Thoracic aorta (tissue), 2 donors: ENCODE measurements at regions not wholly inside any gene's neighbourhood (a gene's known extent, or its start where the extent isn't known, plus 50 kb on each side); places are given as distances from the start of the nearest gene placed in this dataset.

Experiments
- ATAC-seq: fragments of 150-250 bp; one replicate; pipeline ENCODE4 v1.8.0; 2017; ENCODE audit warnings: low read depth; ENCODE audit not compliant: insufficient number of reproducible peaks, low FRiP score
- DNase-seq: peaks from one replicate; pipeline ENCODE4 v3.0.0-alpha.2; 2020; ENCODE audit warnings: low spot score
- H3K27ac ChIP-seq, 2 donors: fragments of 200-600 bp; sonication (generic); 1 replicate in 1 of 2; 2 replicates in 1 of 2; pipeline ENCODE4 v1.5.1; 2016; ENCODE audit warnings: mild to moderate bottlenecking in 2 of 2, moderate library complexity in 2 of 2
- H3K27me3 ChIP-seq: fragments of 200-600 bp; sonication (generic); replicated peaks from 2 replicates; pipeline ENCODE4 v1.6.0; 2016; ENCODE audit warnings: mild to moderate bottlenecking; ENCODE audit not compliant: insufficient read depth
- H3K36me3 ChIP-seq: fragments of 200-600 bp; sonication (generic); one replicate; pipeline ENCODE4 v1.5.1; 2016
- H3K4me1 ChIP-seq, 2 donors: fragments of 200-600 bp; sonication (generic); 1 replicate in 1 of 2; 2 replicates in 1 of 2; pipeline versions ENCODE4 v1.5.1 to v1.6.0; 2016; ENCODE audit warnings: low read depth in 2 of 2, mild to moderate bottlenecking in 1 of 2; ENCODE audit not compliant: control insufficient read depth in 1 of 2
- H3K4me3 ChIP-seq: fragments of 200-600 bp; sonication (generic); 2 replicates; pipeline ENCODE4 v1.5.1; 2016; ENCODE audit warnings: mild to moderate bottlenecking
- H3K9me3 ChIP-seq: fragments of 200-600 bp; sonication (generic); 2 replicates; pipeline ENCODE4 v1.5.1; 2016
- TF ChIP-seq, protein P1 (sequence below): fragments of 200-600 bp; sonication (generic); IDR thresholded peaks from one replicate; pipeline ENCODE4 v1.5.1; 2019; ENCODE audit warnings: antibody characterized with exemption

DNA sequence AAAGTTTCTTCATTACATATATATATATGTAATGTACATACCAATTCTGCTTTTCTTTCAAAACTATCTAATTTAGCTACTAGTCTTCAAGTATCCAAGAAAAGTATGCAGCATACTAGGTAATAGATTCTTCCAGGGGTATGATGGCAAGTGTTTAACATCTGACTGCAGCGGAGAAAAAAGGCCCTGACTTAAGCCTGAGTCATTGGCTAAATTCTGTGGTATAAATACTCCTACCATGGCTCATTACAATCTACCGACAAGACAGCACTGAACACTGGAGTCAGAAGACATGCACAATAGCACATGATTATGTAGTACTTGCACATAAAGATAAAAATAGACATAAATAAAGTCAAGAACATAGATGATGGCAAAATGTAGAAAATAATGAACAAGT is 439.9 kb downstream of the BRINP1 start:
- DNase-seq (no peak), ATAC-seq (no peak)
- Histone ChIP-seq H3K4me1 (peaks cover 13 to 21% of the 10 kb centered on the region in 2 donors), H3K4me3 (no peak overlapping the region), H3K27me3 (no peaks in the 10 kb centered on the region), H3K27ac (peak overlapping the region in 1 of 2 donors; percentile 47), H3K9me3 (no peaks in the 10 kb centered on the region), H3K36me3 (no peaks in the 10 kb centered on the region)
- TF ChIP-seq, protein P1, sequence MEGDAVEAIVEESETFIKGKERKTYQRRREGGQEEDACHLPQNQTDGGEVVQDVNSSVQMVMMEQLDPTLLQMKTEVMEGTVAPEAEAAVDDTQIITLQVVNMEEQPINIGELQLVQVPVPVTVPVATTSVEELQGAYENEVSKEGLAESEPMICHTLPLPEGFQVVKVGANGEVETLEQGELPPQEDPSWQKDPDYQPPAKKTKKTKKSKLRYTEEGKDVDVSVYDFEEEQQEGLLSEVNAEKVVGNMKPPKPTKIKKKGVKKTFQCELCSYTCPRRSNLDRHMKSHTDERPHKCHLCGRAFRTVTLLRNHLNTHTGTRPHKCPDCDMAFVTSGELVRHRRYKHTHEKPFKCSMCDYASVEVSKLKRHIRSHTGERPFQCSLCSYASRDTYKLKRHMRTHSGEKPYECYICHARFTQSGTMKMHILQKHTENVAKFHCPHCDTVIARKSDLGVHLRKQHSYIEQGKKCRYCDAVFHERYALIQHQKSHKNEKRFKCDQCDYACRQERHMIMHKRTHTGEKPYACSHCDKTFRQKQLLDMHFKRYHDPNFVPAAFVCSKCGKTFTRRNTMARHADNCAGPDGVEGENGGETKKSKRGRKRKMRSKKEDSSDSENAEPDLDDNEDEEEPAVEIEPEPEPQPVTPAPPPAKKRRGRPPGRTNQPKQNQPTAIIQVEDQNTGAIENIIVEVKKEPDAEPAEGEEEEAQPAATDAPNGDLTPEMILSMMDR: no peak

DNA sequence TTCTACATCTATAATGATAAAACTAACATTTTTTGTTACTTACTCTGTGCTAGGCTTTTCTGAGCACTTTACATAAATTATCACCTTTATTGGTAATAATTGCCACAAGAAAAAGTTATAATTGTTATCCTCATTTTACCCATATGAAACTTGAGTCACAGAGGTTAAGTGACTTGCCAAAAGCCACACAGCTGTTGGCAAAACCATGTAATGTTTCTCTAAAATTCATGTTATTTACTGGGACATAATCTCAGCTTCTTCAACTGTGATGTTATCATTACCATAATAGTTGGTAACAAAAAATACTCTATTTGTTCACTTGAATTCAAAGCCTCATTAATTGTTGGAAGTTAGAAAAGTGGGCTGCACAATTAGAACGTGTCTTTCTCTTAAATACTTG is 437.3 kb downstream of the BRINP1 start:
- ATAC-seq (no peak), DNase-seq (no peak)
- Histone ChIP-seq H3K9me3 (no peaks in the 10 kb centered on the region), H3K27ac (no peak overlapping the region), H3K4me3 (no peak overlapping the region), H3K27me3 (no peaks in the 10 kb centered on the region), H3K4me1 (peaks cover 13 to 21% of the 10 kb centered on the region in 2 donors), H3K36me3 (no peaks in the 10 kb centered on the region)
- TF ChIP-seq, protein P1: no peak

DNA sequence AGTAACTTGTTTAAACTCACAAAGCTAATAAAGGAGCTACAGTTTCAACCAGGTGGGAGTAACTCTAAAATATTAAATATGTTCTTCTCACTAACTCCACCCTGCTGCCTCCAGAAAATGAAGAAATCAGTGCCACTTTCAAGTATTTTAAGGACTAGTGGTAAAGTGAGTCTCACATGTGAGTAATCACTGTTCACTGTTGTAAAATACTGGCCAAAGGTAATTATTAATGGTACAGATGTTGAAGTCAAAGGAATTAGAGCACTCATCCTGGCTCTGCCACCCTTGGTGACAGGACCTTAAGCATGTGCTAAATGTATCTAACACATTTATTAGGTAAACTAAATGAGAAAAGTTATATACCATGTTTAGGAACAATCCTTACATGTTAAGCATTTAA is 430.7 kb downstream of the BRINP1 start:
- ATAC-seq (no peak), DNase-seq (no peak)
- TF ChIP-seq, protein P1: no peak
- H3K27ac ChIP-seq: no peak overlapping the region
- H3K36me3 ChIP-seq: no peaks in the 10 kb centered on the region
- no peak overlapping the region for H3K4me3 ChIP-seq
- no peaks in the 10 kb centered on the region for H3K9me3 ChIP-seq
- no peaks in the 10 kb centered on the region for H3K4me1 ChIP-seq
- no peaks in the 10 kb centered on the region for H3K27me3 ChIP-seq

DNA sequence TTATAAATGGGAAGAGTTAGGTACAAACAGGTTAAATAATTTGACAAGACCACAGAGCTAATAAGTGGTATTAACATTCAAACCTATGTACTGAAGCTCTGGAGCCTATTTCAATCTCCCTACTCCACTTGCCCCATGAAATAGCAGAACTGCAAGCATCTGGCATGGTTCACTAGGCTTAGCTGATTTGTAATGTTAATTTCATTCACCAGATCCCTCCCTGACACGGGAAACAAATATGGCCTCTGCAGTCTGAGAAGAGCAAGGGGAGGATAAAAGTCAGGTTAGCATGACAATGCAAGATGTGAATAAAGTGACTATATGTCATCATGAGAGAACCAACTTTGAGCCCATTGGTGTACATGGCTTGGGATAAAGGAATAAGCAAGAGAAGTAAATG is 428.8 kb downstream of the BRINP1 start:
- Histone ChIP-seq H3K27me3 (no peaks in the 10 kb centered on the region), H3K27ac (no peak overlapping the region), H3K36me3 (no peaks in the 10 kb centered on the region), H3K4me3 (no peak overlapping the region), H3K9me3 (no peaks in the 10 kb centered on the region), H3K4me1 (no peaks in the 10 kb centered on the region)
- no peak for ATAC-seq
- TF ChIP-seq, protein P1: no peak
- DNase-seq: no peak

DNA sequence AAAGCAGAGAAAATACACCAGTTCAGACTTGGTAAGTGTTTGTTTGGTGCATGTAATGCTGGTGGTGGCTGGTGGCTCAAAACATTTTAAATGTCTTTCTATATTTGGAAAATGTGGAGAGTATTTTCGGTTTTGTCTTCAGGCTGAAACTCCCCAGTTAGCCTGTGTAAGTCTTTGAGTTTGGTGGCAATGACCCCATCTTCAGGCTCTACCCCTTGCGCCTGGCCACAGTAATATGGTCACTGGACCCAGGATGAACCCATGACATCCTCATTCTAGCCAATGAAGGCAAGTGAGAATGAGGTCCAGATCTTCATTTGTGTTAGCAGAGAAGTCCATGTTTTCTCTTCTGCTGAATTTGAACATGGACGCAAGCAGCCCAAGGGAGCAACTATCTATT is 422.6 kb downstream of the BRINP1 start:
- H3K27me3 ChIP-seq: no peaks in the 10 kb centered on the region
- H3K9me3 ChIP-seq: no peaks in the 10 kb centered on the region
- peaks cover 6 to 10% of the 10 kb centered on the region in 2 donors for H3K4me1 ChIP-seq
- TF ChIP-seq, protein P1: no peak
- H3K36me3 ChIP-seq: no peaks in the 10 kb centered on the region
- no peak for ATAC-seq
- H3K4me3 ChIP-seq: no peak overlapping the region
- H3K27ac ChIP-seq: no peak overlapping the region
- DNase-seq: no peak
